DND-41 (cell line): ENCODE measurements at regions not wholly inside any gene's neighbourhood (a gene's known extent, or its start where the extent isn't known, plus 50 kb on each side); places are given as distances from the start of the nearest gene placed in this dataset.

Experiments used
- CTCF ChIP-seq: IDR thresholded peaks from 2 replicates; pipeline ENCODE4 v1.5.1; 2012; ENCODE audit warnings: borderline replicate concordance, low read length, moderate library complexity, mild to moderate bottlenecking; ENCODE audit not compliant: poor library complexity, severe bottlenecking; ENCODE audit errors: extremely low read depth
- EZH2 ChIP-seq: IDR thresholded peaks from 3 replicates; pipeline ENCODE4 v1.6.1; 2012; ENCODE audit warnings: borderline replicate concordance, low read depth, mild to moderate bottlenecking, moderate library complexity, low read length, inconsistent platforms; ENCODE audit not compliant: severe bottlenecking

GRCh38 chr21:35476621-35477395 is 427.7 kb upstream of the RUNX1 start:
- no peak for TF ChIP-seq CTCF
- no peak for TF ChIP-seq EZH2
